ENCODE measurements at regions not wholly inside any gene's neighbourhood (a gene's known extent, or its start where the extent isn't known, plus 50 kb on each side); places are given as distances from the start of the nearest gene placed in this dataset.

- H3K4me3 ChIP-seq (ENCODE audit: control insufficient read depth, low read depth, low read length) = no peak overlapping the region
- no peak for TF ChIP-seq CTCF (conservative IDR thresholded peaks at IDR 0.05; ENCODE audit: control insufficient read depth, insufficient read depth, low read depth, low read length)
- no peak for DNase-seq (ENCODE audit: low read depth)
These were observed 497.9 kb downstream of the ANXA1 start for GRCh38 chr9:73649552-73649951.

GRCh38 chr9:73655363-73655762, 503.7 kb downstream of the ANXA1 start:
- H3K4me3 ChIP-seq (ENCODE audit: control insufficient read depth, low read depth, low read length) = no peak overlapping the region
- no peak for DNase-seq (ENCODE audit: low read depth)
- no peak for TF ChIP-seq CTCF (conservative IDR thresholded peaks at IDR 0.05; ENCODE audit: control insufficient read depth, insufficient read depth, low read depth, low read length)

GRCh38 chr9:73655831-73656230, 504.2 kb downstream of the ANXA1 start:
- no peak overlapping the region for H3K4me3 ChIP-seq (ENCODE audit: control insufficient read depth, low read depth, low read length)
- no peak for TF ChIP-seq CTCF (conservative IDR thresholded peaks at IDR 0.05; ENCODE audit: control insufficient read depth, insufficient read depth, low read depth, low read length)
- DNase-seq (ENCODE audit: low read depth) = no peak

GRCh38 chr9:73665253-73665652, 513.6 kb downstream of the ANXA1 start:
- H3K4me3 ChIP-seq (ENCODE audit: control insufficient read depth, low read depth, low read length) = no peak overlapping the region
- DNase-seq (ENCODE audit: low read depth) = no peak
- TF ChIP-seq CTCF (conservative IDR thresholded peaks at IDR 0.05; ENCODE audit: control insufficient read depth, insufficient read depth, low read depth, low read length) = no peak

- H3K4me3 ChIP-seq (ENCODE audit: control insufficient read depth, low read depth, low read length) = no peak overlapping the region
- DNase-seq (ENCODE audit: low read depth) = peak; percentile 42
- TF ChIP-seq CTCF (conservative IDR thresholded peaks at IDR 0.05; ENCODE audit: control insufficient read depth, insufficient read depth, low read depth, low read length) = peak; percentile 44
These were observed 516.1 kb downstream of the ANXA1 start for GRCh38 chr9:73667749-73668148.

- no peak overlapping the region for H3K4me3 ChIP-seq (ENCODE audit: control insufficient read depth, low read depth, low read length)
- TF ChIP-seq CTCF (conservative IDR thresholded peaks at IDR 0.05; ENCODE audit: control insufficient read depth, insufficient read depth, low read depth, low read length) = no peak
- DNase-seq (ENCODE audit: low read depth) = peak; percentile 12
These were observed 529.2 kb downstream of the ANXA1 start for GRCh38 chr9:73680831-73681230.

GRCh38 chr9:73682789-73683188, 531.1 kb downstream of the ANXA1 start:
- no peak overlapping the region for H3K4me3 ChIP-seq (ENCODE audit: control insufficient read depth, low read depth, low read length)
- TF ChIP-seq CTCF (conservative IDR thresholded peaks at IDR 0.05; ENCODE audit: control insufficient read depth, insufficient read depth, low read depth, low read length) = no peak
- no peak for DNase-seq (ENCODE audit: low read depth)
